GM19372 (cell line): ENCODE measurements at regions not wholly inside any gene's neighbourhood (a gene's known extent, or its start where the extent isn't known, plus 50 kb on each side); places are given as distances from the start of the nearest gene placed in this dataset.

Experiments used
- ATAC-seq: cut with Tn5 transposase; IDR thresholded peaks from one replicate; pipeline ENCODE4 v1.9.1; 2021; ENCODE audit warnings: mild to moderate bottlenecking, low read depth, moderate library complexity; ENCODE audit not compliant: unreplicated experiment

GRCh38 chr2:111695441-111696007, 188.5 kb downstream of the ANAPC1 start:
- no peak for ATAC-seq

GRCh38 chr2:111696226-111696625, 187.8 kb downstream of the ANAPC1 start:
- ATAC-seq, result no peak

GRCh38 chr2:111697560-111697959, 186.4 kb downstream of the ANAPC1 start:
- no peak for ATAC-seq

GRCh38 chr2:111698089-111698488, 185.9 kb downstream of the ANAPC1 start:
- no peak for ATAC-seq

- no peak for ATAC-seq
These were observed 185.0 kb downstream of the ANAPC1 start for GRCh38 chr2:111698743-111699554.

- no peak for ATAC-seq
These were observed 182.7 kb downstream of the ANAPC1 start for GRCh38 chr2:111701266-111701665.

GRCh38 chr2:111701798-111702118, 182.2 kb downstream of the ANAPC1 start:
- no peak for ATAC-seq

GRCh38 chr2:111702119-111702803, 181.7 kb downstream of the ANAPC1 start:
- no peak for ATAC-seq

- no peak for ATAC-seq
These were observed 181.2 kb downstream of the ANAPC1 start for GRCh38 chr2:111702804-111703196.

- no peak for ATAC-seq
These were observed 180.2 kb downstream of the ANAPC1 start for GRCh38 chr2:111703759-111704158.

GRCh38 chr2:111704246-111704645, 179.7 kb downstream of the ANAPC1 start:
- ATAC-seq, result no peak

GRCh38 chr2:111705239-111705638, 178.8 kb downstream of the ANAPC1 start:
- no peak for ATAC-seq

- ATAC-seq, result peak; percentile 65
These were observed 178.2 kb downstream of the ANAPC1 start for GRCh38 chr2:111705711-111706336.

- ATAC-seq, result no peak
These were observed 177.5 kb downstream of the ANAPC1 start for GRCh38 chr2:111706481-111707001.

- no peak for ATAC-seq
These were observed 176.3 kb downstream of the ANAPC1 start for GRCh38 chr2:111707700-111708099.

- no peak for ATAC-seq
These were observed 175.4 kb downstream of the ANAPC1 start for GRCh38 chr2:111708476-111709180.

GRCh38 chr2:111709321-111709720, 174.7 kb downstream of the ANAPC1 start:
- ATAC-seq, result no peak

GRCh38 chr2:111710085-111710484, 173.9 kb downstream of the ANAPC1 start:
- ATAC-seq, result no peak

GRCh38 chr2:111710613-111711012, 173.4 kb downstream of the ANAPC1 start:
- no peak for ATAC-seq

- no peak for ATAC-seq
These were observed 172.7 kb downstream of the ANAPC1 start for GRCh38 chr2:111711270-111711669.
